ENCODE measurements at regions not wholly inside any gene's neighbourhood (a gene's known extent, or its start where the extent isn't known, plus 50 kb on each side); places are given as distances from the start of the nearest gene placed in this dataset.

DNA sequence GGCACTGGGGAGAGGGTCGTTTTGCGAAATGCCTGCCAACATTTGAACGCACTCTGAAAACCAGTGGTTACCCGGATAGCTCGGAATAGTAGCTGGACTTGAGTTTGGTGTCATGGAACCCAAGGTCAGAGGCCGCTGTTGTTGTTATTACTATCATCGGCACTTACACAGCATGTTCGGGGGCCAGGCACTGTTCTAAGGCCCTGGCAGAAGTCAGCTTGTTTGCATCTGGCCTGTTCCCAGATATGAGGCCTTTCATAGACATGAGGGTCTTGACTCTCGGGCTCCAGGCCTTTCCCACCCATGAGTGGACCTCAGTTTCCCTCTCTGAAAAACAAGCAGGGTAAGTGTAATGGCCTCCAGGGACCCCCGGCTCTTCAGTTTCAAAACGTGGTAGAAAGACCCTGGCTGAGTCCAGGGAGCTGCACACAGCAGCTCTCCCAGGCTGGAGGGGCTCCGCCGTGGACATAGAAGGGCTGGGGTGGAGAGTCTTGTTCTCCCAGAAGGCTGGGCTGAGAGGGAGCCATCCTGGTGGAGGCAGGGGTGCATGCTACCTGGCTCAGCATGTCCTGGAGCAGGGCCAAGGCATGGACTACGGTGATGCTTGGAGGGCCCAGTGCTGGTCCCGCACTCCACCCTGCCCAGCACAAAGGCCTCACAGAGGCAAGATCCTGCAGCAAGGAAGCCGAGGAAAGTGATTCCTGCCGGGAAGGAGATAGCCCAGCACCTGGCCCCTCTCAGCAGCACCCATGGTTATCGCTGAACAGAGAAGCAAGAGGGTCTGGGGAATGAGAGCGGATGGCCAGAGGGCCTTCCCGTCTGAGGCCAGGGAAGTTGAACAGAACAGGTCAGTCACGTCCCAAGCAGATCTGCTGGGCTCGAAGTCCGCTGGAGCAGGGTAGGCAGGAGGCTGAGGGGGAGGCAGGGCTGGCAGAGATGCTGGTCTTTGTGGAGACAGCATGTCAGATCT lies 63.5 kb upstream of the C14orf180 start:
- Histone ChIP-seq H3K4me3 (no peak overlapping the region), H3K36me3 (ENCODE audit: insufficient read depth) (no peaks in the 10 kb centered on the region), H3K27ac (ENCODE audit: low read depth) (no peak overlapping the region), H3K9me2 (ENCODE audit: insufficient read depth) (no peaks in the 10 kb centered on the region), H3K79me2 (replicated peaks; ENCODE audit: insufficient read depth) (no peaks in the 10 kb centered on the region), H3K27me3 (ENCODE audit: insufficient read depth) (no peaks in the 10 kb centered on the region), H3K4me1 (ENCODE audit: insufficient read depth) (no peaks in the 10 kb centered on the region), H3F3A (replicated peaks; ENCODE audit: low read depth) (no peaks in the 10 kb centered on the region), H3K4me2 (no peak overlapping the region), H4K20me1 (replicated peaks; ENCODE audit: insufficient read depth) (no peaks in the 10 kb centered on the region), H2AFZ (no peak overlapping the region)
- H3K27ac Mint-ChIP-seq, result no peak overlapping the region
- TF ChIP-seq JUNB (IDR thresholded peaks at IDR 0.05; ENCODE audit: unreplicated experiment), result no peak
- TF ChIP-seq, protein P1, sequence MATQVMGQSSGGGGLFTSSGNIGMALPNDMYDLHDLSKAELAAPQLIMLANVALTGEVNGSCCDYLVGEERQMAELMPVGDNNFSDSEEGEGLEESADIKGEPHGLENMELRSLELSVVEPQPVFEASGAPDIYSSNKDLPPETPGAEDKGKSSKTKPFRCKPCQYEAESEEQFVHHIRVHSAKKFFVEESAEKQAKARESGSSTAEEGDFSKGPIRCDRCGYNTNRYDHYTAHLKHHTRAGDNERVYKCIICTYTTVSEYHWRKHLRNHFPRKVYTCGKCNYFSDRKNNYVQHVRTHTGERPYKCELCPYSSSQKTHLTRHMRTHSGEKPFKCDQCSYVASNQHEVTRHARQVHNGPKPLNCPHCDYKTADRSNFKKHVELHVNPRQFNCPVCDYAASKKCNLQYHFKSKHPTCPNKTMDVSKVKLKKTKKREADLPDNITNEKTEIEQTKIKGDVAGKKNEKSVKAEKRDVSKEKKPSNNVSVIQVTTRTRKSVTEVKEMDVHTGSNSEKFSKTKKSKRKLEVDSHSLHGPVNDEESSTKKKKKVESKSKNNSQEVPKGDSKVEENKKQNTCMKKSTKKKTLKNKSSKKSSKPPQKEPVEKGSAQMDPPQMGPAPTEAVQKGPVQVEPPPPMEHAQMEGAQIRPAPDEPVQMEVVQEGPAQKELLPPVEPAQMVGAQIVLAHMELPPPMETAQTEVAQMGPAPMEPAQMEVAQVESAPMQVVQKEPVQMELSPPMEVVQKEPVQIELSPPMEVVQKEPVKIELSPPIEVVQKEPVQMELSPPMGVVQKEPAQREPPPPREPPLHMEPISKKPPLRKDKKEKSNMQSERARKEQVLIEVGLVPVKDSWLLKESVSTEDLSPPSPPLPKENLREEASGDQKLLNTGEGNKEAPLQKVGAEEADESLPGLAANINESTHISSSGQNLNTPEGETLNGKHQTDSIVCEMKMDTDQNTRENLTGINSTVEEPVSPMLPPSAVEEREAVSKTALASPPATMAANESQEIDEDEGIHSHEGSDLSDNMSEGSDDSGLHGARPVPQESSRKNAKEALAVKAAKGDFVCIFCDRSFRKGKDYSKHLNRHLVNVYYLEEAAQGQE (IDR thresholded peaks at IDR 0.05; ENCODE audit: unreplicated experiment), result no peak
- TF ChIP-seq, protein P2, sequence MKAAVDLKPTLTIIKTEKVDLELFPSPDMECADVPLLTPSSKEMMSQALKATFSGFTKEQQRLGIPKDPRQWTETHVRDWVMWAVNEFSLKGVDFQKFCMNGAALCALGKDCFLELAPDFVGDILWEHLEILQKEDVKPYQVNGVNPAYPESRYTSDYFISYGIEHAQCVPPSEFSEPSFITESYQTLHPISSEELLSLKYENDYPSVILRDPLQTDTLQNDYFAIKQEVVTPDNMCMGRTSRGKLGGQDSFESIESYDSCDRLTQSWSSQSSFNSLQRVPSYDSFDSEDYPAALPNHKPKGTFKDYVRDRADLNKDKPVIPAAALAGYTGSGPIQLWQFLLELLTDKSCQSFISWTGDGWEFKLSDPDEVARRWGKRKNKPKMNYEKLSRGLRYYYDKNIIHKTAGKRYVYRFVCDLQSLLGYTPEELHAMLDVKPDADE (IDR thresholded peaks at IDR 0.05), result no peak
- no peak for TF ChIP-seq NANOG (IDR thresholded peaks at IDR 0.05; ENCODE audit: borderline replicate concordance)
- no peak for TF ChIP-seq STAT1 (IDR thresholded peaks at IDR 0.05; ENCODE audit: unreplicated experiment)
- TF ChIP-seq EZH2phosphoT487 (IDR thresholded peaks at IDR 0.05; ENCODE audit: unreplicated experiment), result no peak
- TF ChIP-seq POLR2AphosphoS5 (IDR thresholded peaks at IDR 0.05; ENCODE audit: low read depth), result no peak
- no peak for TF ChIP-seq ZNF331 (CRISPR knock-in tag; IDR thresholded peaks at IDR 0.05; ENCODE audit: low read depth)
- TF ChIP-seq CREB1 (CRISPR knock-in tag; IDR thresholded peaks at IDR 0.05; ENCODE audit: low read depth), result no peak
- TF ChIP-seq EZH2 (IDR thresholded peaks at IDR 0.05; ENCODE audit: low read depth, unreplicated experiment), result no peak
- TF ChIP-seq, protein P3, sequence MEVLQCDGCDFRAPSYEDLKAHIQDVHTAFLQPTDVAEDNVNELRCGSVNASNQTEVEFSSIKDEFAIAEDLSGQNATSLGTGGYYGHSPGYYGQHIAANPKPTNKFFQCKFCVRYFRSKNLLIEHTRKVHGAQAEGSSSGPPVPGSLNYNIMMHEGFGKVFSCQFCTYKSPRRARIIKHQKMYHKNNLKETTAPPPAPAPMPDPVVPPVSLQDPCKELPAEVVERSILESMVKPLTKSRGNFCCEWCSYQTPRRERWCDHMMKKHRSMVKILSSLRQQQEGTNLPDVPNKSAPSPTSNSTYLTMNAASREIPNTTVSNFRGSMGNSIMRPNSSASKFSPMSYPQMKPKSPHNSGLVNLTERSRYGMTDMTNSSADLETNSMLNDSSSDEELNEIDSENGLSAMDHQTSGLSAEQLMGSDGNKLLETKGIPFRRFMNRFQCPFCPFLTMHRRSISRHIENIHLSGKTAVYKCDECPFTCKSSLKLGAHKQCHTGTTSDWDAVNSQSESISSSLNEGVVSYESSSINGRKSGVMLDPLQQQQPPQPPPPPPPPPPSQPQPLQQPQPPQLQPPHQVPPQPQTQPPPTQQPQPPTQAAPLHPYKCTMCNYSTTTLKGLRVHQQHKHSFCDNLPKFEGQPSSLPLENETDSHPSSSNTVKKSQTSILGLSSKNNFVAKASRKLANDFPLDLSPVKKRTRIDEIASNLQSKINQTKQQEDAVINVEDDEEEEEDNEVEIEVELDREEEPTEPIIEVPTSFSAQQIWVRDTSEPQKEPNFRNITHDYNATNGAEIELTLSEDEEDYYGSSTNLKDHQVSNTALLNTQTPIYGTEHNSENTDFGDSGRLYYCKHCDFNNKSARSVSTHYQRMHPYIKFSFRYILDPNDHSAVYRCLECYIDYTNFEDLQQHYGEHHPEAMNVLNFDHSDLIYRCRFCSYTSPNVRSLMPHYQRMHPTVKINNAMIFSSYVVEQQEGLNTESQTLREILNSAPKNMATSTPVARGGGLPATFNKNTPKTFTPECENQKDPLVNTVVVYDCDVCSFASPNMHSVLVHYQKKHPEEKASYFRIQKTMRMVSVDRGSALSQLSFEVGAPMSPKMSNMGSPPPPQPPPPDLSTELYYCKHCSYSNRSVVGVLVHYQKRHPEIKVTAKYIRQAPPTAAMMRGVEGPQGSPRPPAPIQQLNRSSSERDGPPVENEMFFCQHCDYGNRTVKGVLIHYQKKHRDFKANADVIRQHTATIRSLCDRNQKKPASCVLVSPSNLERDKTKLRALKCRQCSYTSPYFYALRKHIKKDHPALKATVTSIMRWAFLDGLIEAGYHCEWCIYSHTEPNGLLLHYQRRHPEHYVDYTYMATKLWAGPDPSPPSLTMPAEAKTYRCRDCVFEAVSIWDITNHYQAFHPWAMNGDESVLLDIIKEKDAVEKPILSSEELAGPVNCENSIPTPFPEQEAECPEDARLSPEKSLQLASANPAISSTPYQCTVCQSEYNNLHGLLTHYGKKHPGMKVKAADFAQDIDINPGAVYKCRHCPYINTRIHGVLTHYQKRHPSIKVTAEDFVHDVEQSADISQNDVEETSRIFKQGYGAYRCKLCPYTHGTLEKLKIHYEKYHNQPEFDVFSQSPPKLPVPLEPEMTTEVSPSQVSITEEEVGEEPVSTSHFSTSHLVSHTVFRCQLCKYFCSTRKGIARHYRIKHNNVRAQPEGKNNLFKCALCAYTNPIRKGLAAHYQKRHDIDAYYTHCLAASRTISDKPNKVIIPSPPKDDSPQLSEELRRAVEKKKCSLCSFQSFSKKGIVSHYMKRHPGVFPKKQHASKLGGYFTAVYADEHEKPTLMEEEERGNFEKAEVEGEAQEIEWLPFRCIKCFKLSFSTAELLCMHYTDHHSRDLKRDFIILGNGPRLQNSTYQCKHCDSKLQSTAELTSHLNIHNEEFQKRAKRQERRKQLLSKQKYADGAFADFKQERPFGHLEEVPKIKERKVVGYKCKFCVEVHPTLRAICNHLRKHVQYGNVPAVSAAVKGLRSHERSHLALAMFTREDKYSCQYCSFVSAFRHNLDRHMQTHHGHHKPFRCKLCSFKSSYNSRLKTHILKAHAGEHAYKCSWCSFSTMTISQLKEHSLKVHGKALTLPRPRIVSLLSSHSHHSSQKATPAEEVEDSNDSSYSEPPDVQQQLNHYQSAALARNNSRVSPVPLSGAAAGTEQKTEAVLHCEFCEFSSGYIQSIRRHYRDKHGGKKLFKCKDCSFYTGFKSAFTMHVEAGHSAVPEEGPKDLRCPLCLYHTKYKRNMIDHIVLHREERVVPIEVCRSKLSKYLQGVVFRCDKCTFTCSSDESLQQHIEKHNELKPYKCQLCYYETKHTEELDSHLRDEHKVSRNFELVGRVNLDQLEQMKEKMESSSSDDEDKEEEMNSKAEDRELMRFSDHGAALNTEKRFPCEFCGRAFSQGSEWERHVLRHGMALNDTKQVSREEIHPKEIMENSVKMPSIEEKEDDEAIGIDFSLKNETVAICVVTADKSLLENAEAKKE (CRISPR knock-in tag; IDR thresholded peaks at IDR 0.05), result no peak
- TF ChIP-seq ZNF114 (CRISPR knock-in tag; IDR thresholded peaks at IDR 0.05), result no peak
- TF ChIP-seq CTCF (conservative IDR thresholded peaks at IDR 0.05; ENCODE audit: low read depth in 2 of 2), result no peak
- no peak overlapping the region for H3K4me3 Mint-ChIP-seq
- peaks cover 7% of the 10 kb centered on the region for H3K27me3 Mint-ChIP-seq (ENCODE audit: insufficient read depth, low read depth, poor library complexity)
- H3K4me1 Mint-ChIP-seq, result no peaks in the 10 kb centered on the region
- H3K36me3 Mint-ChIP-seq (ENCODE audit: low read depth), result peaks cover 5% of the 10 kb centered on the region
- DNase-seq (ENCODE audit: low spot score), result no peak
- no peak for ATAC-seq
- peaks cover 33% of the 10 kb centered on the region for H3K9me3 Mint-ChIP-seq

Data from GM23338 (cell line).